ENCODE measurements at regions not wholly inside any gene's neighbourhood (a gene's known extent, or its start where the extent isn't known, plus 50 kb on each side); places are given as distances from the start of the nearest gene placed in this dataset.

DNA sequence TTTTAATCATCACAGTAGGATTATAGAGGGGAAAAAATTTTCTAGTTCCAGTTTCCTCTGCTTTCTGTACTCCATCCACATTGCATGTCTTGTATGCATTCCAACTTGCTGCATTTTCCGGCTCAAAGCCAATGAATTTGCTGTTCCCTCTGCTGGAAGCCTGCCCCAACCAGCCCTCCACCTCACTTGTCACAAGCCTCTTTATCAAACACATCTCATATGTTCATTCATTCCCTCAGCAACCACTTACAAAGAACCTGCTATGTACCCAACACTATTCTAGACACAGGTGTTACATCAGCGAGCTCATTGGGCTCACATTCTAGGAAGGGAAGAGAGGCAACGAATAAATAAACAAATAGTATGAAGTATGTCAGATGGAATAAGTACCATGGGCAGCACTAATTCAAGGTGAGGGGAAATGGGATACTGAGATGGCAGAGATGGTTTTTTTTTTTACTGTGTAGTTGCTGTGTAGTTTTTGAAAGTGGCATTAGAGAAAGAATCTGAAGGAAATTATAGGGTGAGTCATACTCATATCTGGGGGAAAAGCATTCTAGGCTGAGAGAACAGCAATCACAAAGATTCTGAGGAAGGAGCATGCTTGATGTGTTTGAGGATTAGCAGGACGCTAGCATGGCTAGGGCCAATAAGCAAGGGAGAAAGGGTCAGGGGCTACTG lies 332.5 kb downstream of the PDGFC start:
- no peak overlapping the region for H2AFZ ChIP-seq (ENCODE audit: low read depth, low read length, poor library complexity, severe bottlenecking)
- DNase-seq (ENCODE audit: low read depth, low spot score) (no peak), ATAC-seq (no peak)
- H3K4me2 ChIP-seq (ENCODE audit: low read length) = no peak overlapping the region
- POLR2A ChIA-PET = no interaction called here
- no TSS peak for BruUV-seq (replicated peaks)
- no peak for TF ChIP-seq TCF7L2 (IDR thresholded peaks at IDR 0.05; ENCODE audit: borderline replicate concordance, extremely low read depth, insufficient read depth, insufficient read length)
- no peak for TF ChIP-seq CBX3 (IDR thresholded peaks at IDR 0.05; ENCODE audit: low read depth)
- TF ChIP-seq YY1 (IDR thresholded peaks at IDR 0.05; ENCODE audit: extremely low read depth, insufficient replicate concordance, low read depth, low read length) = no peak
- TF ChIP-seq, protein P1, sequence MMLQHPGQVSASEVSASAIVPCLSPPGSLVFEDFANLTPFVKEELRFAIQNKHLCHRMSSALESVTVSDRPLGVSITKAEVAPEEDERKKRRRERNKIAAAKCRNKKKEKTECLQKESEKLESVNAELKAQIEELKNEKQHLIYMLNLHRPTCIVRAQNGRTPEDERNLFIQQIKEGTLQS (IDR thresholded peaks at IDR 0.05) = no peak
- TF ChIP-seq EGR1 (IDR thresholded peaks at IDR 0.05; ENCODE audit: low read depth) = no peak
- no peak for TF ChIP-seq ZNF274 (IDR thresholded peaks at IDR 0.05; ENCODE audit: low read depth, low read length)
- H3K27ac ChIP-seq (ENCODE audit: low read depth, low read length) = no peak overlapping the region
- CTCF ChIA-PET = interaction anchor here (1.1 kb wide), 1 partner anchor 330 kb away, joined by 3 read pairs; no protein-coding TSS in a partner anchor
- H3K36me3 ChIP-seq (ENCODE audit: control insufficient read depth in 1 of 2, insufficient read depth in 2 of 2, low read length in 2 of 2) = no peaks in the 10 kb centered on the region
- H3K4me1 ChIP-seq (ENCODE audit: control insufficient read depth in 1 of 2, insufficient read depth in 2 of 2, low read length in 2 of 2) = no peaks in the 10 kb centered on the region
- no peaks in the 10 kb centered on the region for H4K20me1 ChIP-seq (ENCODE audit: insufficient read depth)
- H3K79me2 ChIP-seq (ENCODE audit: insufficient read depth, low read length) = no peaks in the 10 kb centered on the region
- RAD21 ChIA-PET (ENCODE audit: low non-redundant PET in 1 of 2, low total read pairs in 2 of 2, uncharacterized antibody in 2 of 2, unreplicated experiment in 2 of 2) = no interaction called here
- H3K9me3 ChIP-seq (ENCODE audit: control insufficient read depth in 1 of 2, insufficient read depth in 1 of 2, low read depth in 1 of 2, low read length in 2 of 2) = no peaks in the 10 kb centered on the region
- no peaks in the 10 kb centered on the region for H3K9me2 ChIP-seq (ENCODE audit: insufficient read depth)
- H3K9ac ChIP-seq (ENCODE audit: low read length) = no peak overlapping the region
- intact Hi-C loops (cut with micrococcal nuclease) = no loop called here
- H3K27me3 ChIP-seq (ENCODE audit: insufficient read depth, low read length) = no peaks in the 10 kb centered on the region
- no peak overlapping the region for H3K4me3 ChIP-seq (replicated peaks in 1 of 2; ENCODE audit: low read depth in 1 of 2, low read length in 2 of 2)

GRCh38 chr4:156638334-156638733 lies 333.3 kb downstream of the PDGFC start:
- ChIA-PET RAD21 (ENCODE audit: low non-redundant PET in 1 of 2, low total read pairs in 2 of 2, uncharacterized antibody in 2 of 2, unreplicated experiment in 2 of 2) (no interaction called here), POLR2A (no interaction called here), CTCF (interaction anchor here (1.1 kb wide), 1 partner anchor 331 kb away, joined by 3 read pairs; no protein-coding TSS in a partner anchor)
- DNase-seq (ENCODE audit: low read depth, low spot score) (no peak), ATAC-seq (no peak)
- no TSS peak for BruUV-seq (replicated peaks)
- no peak overlapping the region for H2AFZ ChIP-seq (ENCODE audit: low read depth, low read length, poor library complexity, severe bottlenecking)
- no peaks in the 10 kb centered on the region for H3K9me3 ChIP-seq (ENCODE audit: control insufficient read depth in 1 of 2, insufficient read depth in 1 of 2, low read depth in 1 of 2, low read length in 2 of 2)
- no peak overlapping the region for H3K4me2 ChIP-seq (ENCODE audit: low read length)
- no peaks in the 10 kb centered on the region for H3K79me2 ChIP-seq (ENCODE audit: insufficient read depth, low read length)
- H3K27me3 ChIP-seq (ENCODE audit: insufficient read depth, low read length) = no peaks in the 10 kb centered on the region
- no peaks in the 10 kb centered on the region for H4K20me1 ChIP-seq (ENCODE audit: insufficient read depth)
- H3K9me2 ChIP-seq (ENCODE audit: insufficient read depth) = no peaks in the 10 kb centered on the region
- H3K9ac ChIP-seq (ENCODE audit: low read length) = no peak overlapping the region
- no peaks in the 10 kb centered on the region for H3K36me3 ChIP-seq (ENCODE audit: control insufficient read depth in 1 of 2, insufficient read depth in 2 of 2, low read length in 2 of 2)
- intact Hi-C loops (cut with micrococcal nuclease) = no loop called here
- no peak overlapping the region for H3K27ac ChIP-seq (ENCODE audit: low read depth, low read length)
- H3K4me3 ChIP-seq (replicated peaks in 1 of 2; ENCODE audit: low read depth in 1 of 2, low read length in 2 of 2) = no peak overlapping the region
- H3K4me1 ChIP-seq (ENCODE audit: control insufficient read depth in 1 of 2, insufficient read depth in 2 of 2, low read length in 2 of 2) = no peaks in the 10 kb centered on the region
- TF ChIP-seq SIN3A (IDR thresholded peaks at IDR 0.05; ENCODE audit: low read depth) (no peak), EZH2phosphoT487 (IDR thresholded peaks at IDR 0.05; ENCODE audit: borderline replicate concordance) (no peak), EZH2 (IDR thresholded peaks at IDR 0.05) (no peak), YY1 (IDR thresholded peaks at IDR 0.05; ENCODE audit: extremely low read depth, insufficient replicate concordance, low read depth, low read length) (no peak), CTCF (IDR thresholded peaks at IDR 0.05 in 2 of 3, conservative IDR thresholded peaks at IDR 0.05 in 1 of 3; ENCODE audit: borderline replicate concordance in 1 of 3, insufficient read depth in 1 of 3, low read depth in 2 of 3, low read length in 2 of 3) (no peak), SRF (IDR thresholded peaks at IDR 0.05; ENCODE audit: low read depth) (no peak), RAD21 (IDR thresholded peaks at IDR 0.05; ENCODE audit: low read depth) (no peak), TCF7L2 (IDR thresholded peaks at IDR 0.05; ENCODE audit: borderline replicate concordance, extremely low read depth, insufficient read depth, insufficient read length) (no peak), ZFX (IDR thresholded peaks at IDR 0.05) (no peak), EGR1 (IDR thresholded peaks at IDR 0.05; ENCODE audit: low read depth) (no peak), POLR2A (IDR thresholded peaks at IDR 0.05; ENCODE audit: borderline replicate concordance, extremely low read depth, insufficient read depth, insufficient read length) (no peak)
- TF ChIP-seq, protein P2, sequence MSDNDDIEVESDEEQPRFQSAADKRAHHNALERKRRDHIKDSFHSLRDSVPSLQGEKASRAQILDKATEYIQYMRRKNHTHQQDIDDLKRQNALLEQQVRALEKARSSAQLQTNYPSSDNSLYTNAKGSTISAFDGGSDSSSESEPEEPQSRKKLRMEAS (IDR thresholded peaks at IDR 0.05) = no peak
- TF ChIP-seq, protein P3, sequence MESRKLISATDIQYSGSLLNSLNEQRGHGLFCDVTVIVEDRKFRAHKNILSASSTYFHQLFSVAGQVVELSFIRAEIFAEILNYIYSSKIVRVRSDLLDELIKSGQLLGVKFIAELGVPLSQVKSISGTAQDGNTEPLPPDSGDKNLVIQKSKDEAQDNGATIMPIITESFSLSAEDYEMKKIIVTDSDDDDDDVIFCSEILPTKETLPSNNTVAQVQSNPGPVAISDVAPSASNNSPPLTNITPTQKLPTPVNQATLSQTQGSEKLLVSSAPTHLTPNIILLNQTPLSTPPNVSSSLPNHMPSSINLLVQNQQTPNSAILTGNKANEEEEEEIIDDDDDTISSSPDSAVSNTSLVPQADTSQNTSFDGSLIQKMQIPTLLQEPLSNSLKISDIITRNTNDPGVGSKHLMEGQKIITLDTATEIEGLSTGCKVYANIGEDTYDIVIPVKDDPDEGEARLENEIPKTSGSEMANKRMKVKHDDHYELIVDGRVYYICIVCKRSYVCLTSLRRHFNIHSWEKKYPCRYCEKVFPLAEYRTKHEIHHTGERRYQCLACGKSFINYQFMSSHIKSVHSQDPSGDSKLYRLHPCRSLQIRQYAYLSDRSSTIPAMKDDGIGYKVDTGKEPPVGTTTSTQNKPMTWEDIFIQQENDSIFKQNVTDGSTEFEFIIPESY (IDR thresholded peaks at IDR 0.05; ENCODE audit: extremely low read depth, insufficient replicate concordance, low read length) = no peak

All from HCT116 (cell line).